ENCODE measurements at regions not wholly inside any gene's neighbourhood (a gene's known extent, or its start where the extent isn't known, plus 50 kb on each side); places are given as distances from the start of the nearest gene placed in this dataset.

GRCh38 chr12:46554460-46554859 is 181.9 kb upstream of the SLC38A2 start:
- TF ChIP-seq CTCF (conservative IDR thresholded peaks at IDR 0.05) = no peak
- TF ChIP-seq ZFX (IDR thresholded peaks at IDR 0.05) = no peak

All from C4-2B (cell line).